CD4-positive, alpha-beta T cell (primary cell): ENCODE measurements at regions not wholly inside any gene's neighbourhood (a gene's known extent, or its start where the extent isn't known, plus 50 kb on each side); places are given as distances from the start of the nearest gene placed in this dataset.

ENCODE experiments used
- ATAC-seq: fragments of 200-7000 bp; cut with Tn5 transposase; one replicate; pipeline ENCODE4 v1.10.0; 2022; ENCODE audit warnings: mild to moderate bottlenecking; ENCODE audit not compliant: poor library complexity
- CTCF ChIA-PET: fragments of 350-600 bp; sonication (Branson Sonifier 250); formaldehyde crosslinking; loops from one replicate; lab custom pipeline; 2021; ENCODE audit warnings: antibody characterized with exemption, inconsistent platforms; lab: Charles Lee
- POLR2A ChIA-PET: fragments of 350-600 bp; sonication (Branson Sonifier 250); formaldehyde crosslinking; loops from one replicate; lab custom pipeline; 2021; ENCODE audit warnings: antibody characterized with exemption, inconsistent platforms; lab: Charles Lee
- DNase-seq, 14 experiments: peaks; one replicate each; pipeline ENCODE4 v3.0.0-alpha.2; 2013 to 2020; ENCODE audit warnings: mixed read lengths in 2 of 14
- H3K27ac ChIP-seq, 2 donors: one replicate each; pipeline versions ENCODE4 v1.5.1 to v1.7.0; 2013; ENCODE audit warnings: low read length in 2 of 2, low read depth in 1 of 2, mild to moderate bottlenecking in 1 of 2
- H3K27me3 ChIP-seq, 2 experiments: 1 replicate in 1 of 2; 2 replicates in 1 of 2; pipeline versions ENCODE4 v1.6.1 to v1.7.0; 2013; ENCODE audit warnings: low read length in 2 of 2, control low read depth in 1 of 2, mild to moderate bottlenecking in 1 of 2, moderate library complexity in 1 of 2; ENCODE audit not compliant: insufficient read depth in 2 of 2, control insufficient read depth in 1 of 2
- H3K36me3 ChIP-seq: one replicate; pipeline ENCODE4 v1.6.1; 2013; ENCODE audit warnings: low read length, control low read depth; ENCODE audit not compliant: insufficient read depth
- H3K4me1 ChIP-seq: one replicate; pipeline ENCODE4 v1.6.1; 2013; ENCODE audit warnings: low read length, control low read depth; ENCODE audit not compliant: insufficient read depth
- H3K4me3 ChIP-seq: one replicate; pipeline ENCODE4 v1.5.1; 2013; ENCODE audit warnings: mild to moderate bottlenecking, low read length, moderate library complexity
- H3K9me3 ChIP-seq, 2 experiments: 1 replicate in 1 of 2; 2 replicates in 1 of 2; pipeline versions ENCODE4 v1.6.1 to v1.7.0; 2013; ENCODE audit warnings: low read length in 2 of 2, mild to moderate bottlenecking in 2 of 2, control low read depth in 1 of 2, moderate library complexity in 1 of 2; ENCODE audit not compliant: control insufficient read depth in 1 of 2, insufficient read depth in 1 of 2
- H3K27ac Mint-ChIP-seq: one replicate; pipeline ENCODE4 v1.8.0; 2020; ENCODE audit warnings: mixed read lengths
- H3K27me3 Mint-ChIP-seq: one replicate; pipeline ENCODE4 v1.8.0; 2021; ENCODE audit warnings: mixed read lengths
- H3K36me3 Mint-ChIP-seq: one replicate; pipeline ENCODE4 v1.8.0; 2021; ENCODE audit warnings: low read depth, mixed read lengths
- H3K4me1 Mint-ChIP-seq: one replicate; pipeline ENCODE4 v1.8.0; 2021; ENCODE audit warnings: low read depth, mixed read lengths
- H3K4me3 Mint-ChIP-seq: one replicate; pipeline ENCODE4 v1.8.0; 2020; ENCODE audit warnings: mild to moderate bottlenecking, mixed read lengths
- H3K9me3 Mint-ChIP-seq: one replicate; pipeline ENCODE4 v1.8.0; 2020; ENCODE audit warnings: mixed read lengths
- intact Hi-C, 2 experiments: fragments of 100-400 bp; cut with DNase I in 1 of 2; cut with micrococcal nuclease in 1 of 2; formaldehyde crosslinking; loops; one replicate each; pipeline versions ENCODE4 v1.15.1 to v1.9.0; 2023 to 2025; cut with DNase I, micrococcal nuclease
- TF ChIP-seq, protein P1 (sequence below): fragments of 200-600 bp; IDR thresholded peaks from one replicate; pipeline ENCODE4 v1.8.0; 2022; ENCODE audit warnings: antibody characterized with exemption, mild to moderate bottlenecking

- no peaks in the 10 kb centered on the region for H3K27me3 ChIP-seq
- no peaks in the 10 kb centered on the region for H3K36me3 ChIP-seq
- Mint-ChIP-seq H3K4me1 (no peaks in the 10 kb centered on the region), H3K27me3 (no peaks in the 10 kb centered on the region), H3K4me3 (no peak overlapping the region), H3K36me3 (no peaks in the 10 kb centered on the region), H3K9me3 (peaks cover 5% of the 10 kb centered on the region), H3K27ac (no peak overlapping the region)
- intact Hi-C loops, result no loop called here
- ATAC-seq, result no peak
- ChIA-PET POLR2A (no interaction called here), CTCF (no interaction called here)
- no peak overlapping the region for H3K27ac ChIP-seq
- H3K4me3 ChIP-seq, result no peak overlapping the region
- TF ChIP-seq, protein P1, sequence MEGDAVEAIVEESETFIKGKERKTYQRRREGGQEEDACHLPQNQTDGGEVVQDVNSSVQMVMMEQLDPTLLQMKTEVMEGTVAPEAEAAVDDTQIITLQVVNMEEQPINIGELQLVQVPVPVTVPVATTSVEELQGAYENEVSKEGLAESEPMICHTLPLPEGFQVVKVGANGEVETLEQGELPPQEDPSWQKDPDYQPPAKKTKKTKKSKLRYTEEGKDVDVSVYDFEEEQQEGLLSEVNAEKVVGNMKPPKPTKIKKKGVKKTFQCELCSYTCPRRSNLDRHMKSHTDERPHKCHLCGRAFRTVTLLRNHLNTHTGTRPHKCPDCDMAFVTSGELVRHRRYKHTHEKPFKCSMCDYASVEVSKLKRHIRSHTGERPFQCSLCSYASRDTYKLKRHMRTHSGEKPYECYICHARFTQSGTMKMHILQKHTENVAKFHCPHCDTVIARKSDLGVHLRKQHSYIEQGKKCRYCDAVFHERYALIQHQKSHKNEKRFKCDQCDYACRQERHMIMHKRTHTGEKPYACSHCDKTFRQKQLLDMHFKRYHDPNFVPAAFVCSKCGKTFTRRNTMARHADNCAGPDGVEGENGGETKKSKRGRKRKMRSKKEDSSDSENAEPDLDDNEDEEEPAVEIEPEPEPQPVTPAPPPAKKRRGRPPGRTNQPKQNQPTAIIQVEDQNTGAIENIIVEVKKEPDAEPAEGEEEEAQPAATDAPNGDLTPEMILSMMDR, result no peak
- no peaks in the 10 kb centered on the region for H3K4me1 ChIP-seq
- no peak for DNase-seq
- H3K9me3 ChIP-seq, result peaks cover 0 to 3% of the 10 kb centered on the region in 2 experiments
Observed at GRCh38 chr12:30015631-30016337, 232.0 kb upstream of the TMTC1 start.

DNA sequence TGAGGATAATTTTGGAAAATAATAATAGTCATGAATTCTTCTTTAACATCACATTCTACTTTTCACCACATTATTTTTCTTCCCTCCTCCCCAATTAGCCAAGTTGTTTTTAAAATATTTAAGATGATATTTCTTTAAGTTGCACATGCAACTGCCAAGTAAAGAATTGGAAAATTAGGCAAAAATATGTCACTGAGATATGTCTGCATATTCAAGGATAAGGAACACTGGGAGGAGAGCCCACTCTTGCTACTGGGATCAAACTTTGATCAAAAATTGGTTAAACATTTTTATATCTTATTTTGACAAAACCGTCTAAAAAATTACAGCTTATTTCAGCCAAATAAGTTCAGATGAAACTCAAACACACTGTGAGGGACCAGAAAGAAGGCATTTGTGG is 231.2 kb upstream of the TMTC1 start:
- Histone ChIP-seq H3K4me1 (no peaks in the 10 kb centered on the region), H3K27me3 (no peaks in the 10 kb centered on the region), H3K27ac (no peak overlapping the region), H3K4me3 (no peak overlapping the region), H3K9me3 (peaks cover 0 to 3% of the 10 kb centered on the region in 2 experiments), H3K36me3 (no peaks in the 10 kb centered on the region)
- POLR2A ChIA-PET, result no interaction called here
- no peak for ATAC-seq
- no peak overlapping the region for H3K4me3 Mint-ChIP-seq
- H3K36me3 Mint-ChIP-seq, result no peaks in the 10 kb centered on the region
- CTCF ChIA-PET, result no interaction called here
- peaks cover 5% of the 10 kb centered on the region for H3K9me3 Mint-ChIP-seq
- H3K27ac Mint-ChIP-seq, result no peak overlapping the region
- TF ChIP-seq, protein P1, result no peak
- intact Hi-C loops, result no loop called here
- no peaks in the 10 kb centered on the region for H3K4me1 Mint-ChIP-seq
- DNase-seq, result no peak
- no peaks in the 10 kb centered on the region for H3K27me3 Mint-ChIP-seq

DNA sequence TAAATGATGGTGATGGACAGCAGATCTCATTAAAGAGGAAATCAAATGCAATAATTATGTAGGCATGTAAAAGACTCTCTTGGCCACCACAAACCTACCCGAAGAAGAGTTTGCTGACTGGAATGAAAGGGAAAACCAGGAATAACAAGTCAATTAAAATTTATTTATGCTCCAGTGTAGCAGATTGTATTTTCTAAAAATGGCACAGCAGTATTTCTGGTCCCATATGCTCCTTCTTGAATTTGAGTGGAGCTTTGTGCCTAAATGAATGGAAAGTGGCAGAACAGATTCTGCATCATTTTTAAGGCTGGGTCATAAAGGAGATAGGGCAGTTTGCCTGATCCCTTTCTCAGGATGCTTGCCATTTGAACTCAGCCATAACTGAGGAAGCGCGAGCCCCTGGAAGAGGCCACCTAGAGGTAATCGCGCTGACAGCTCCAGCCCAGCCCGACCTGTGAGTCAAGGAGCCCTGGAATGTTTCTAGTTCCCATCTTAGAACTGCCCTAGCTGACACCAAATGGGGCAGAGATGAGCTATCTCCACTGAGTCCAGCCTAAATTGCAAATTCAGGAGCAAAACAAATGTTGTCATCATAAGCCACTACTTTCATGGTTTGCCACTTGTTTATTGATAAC is 229.2 kb upstream of the TMTC1 start:
- ATAC-seq (no peak), DNase-seq (no peak)
- no peak overlapping the region for H3K4me3 ChIP-seq
- CTCF ChIA-PET, result no interaction called here
- no peak overlapping the region for H3K27ac Mint-ChIP-seq
- H3K4me1 Mint-ChIP-seq, result no peaks in the 10 kb centered on the region
- peaks cover 0 to 3% of the 10 kb centered on the region in 2 experiments for H3K9me3 ChIP-seq
- TF ChIP-seq, protein P1, result no peak
- H3K36me3 Mint-ChIP-seq, result no peaks in the 10 kb centered on the region
- no peaks in the 10 kb centered on the region for H3K27me3 Mint-ChIP-seq
- H3K36me3 ChIP-seq, result no peaks in the 10 kb centered on the region
- no peaks in the 10 kb centered on the region for H3K27me3 ChIP-seq
- peaks cover 5% of the 10 kb centered on the region for H3K9me3 Mint-ChIP-seq
- no peak overlapping the region for H3K27ac ChIP-seq
- H3K4me1 ChIP-seq, result no peaks in the 10 kb centered on the region
- H3K4me3 Mint-ChIP-seq, result no peak overlapping the region
- POLR2A ChIA-PET, result no interaction called here
- intact Hi-C loops, result no loop called here
